GM19239 (cell line): ENCODE measurements at regions not wholly inside any gene's neighbourhood (a gene's known extent, or its start where the extent isn't known, plus 50 kb on each side); places are given as distances from the start of the nearest gene placed in this dataset.

Experiments used
- DNase-seq: peaks from one replicate; pipeline ENCODE4 v3.0.0; 2011; ENCODE audit warnings: low spot score; ENCODE audit not compliant: insufficient read length
- FAIRE-seq: peaks from 2 replicates; lab custom pipeline; 2011; peaks lifted over from hg19 to GRCh38; lab: Jason Lieb, UNC

GRCh38 chr1:68294367-68295066 lies 62.2 kb upstream of the WLS start:
- DNase-seq = no peak
- FAIRE-seq = no peak

GRCh38 chr1:68293609-68294366 lies 61.5 kb upstream of the WLS start:
- DNase-seq = no peak
- FAIRE-seq = no peak

GRCh38 chr1:68293122-68293521 lies 60.8 kb upstream of the WLS start:
- no peak for FAIRE-seq
- no peak for DNase-seq

DNA sequence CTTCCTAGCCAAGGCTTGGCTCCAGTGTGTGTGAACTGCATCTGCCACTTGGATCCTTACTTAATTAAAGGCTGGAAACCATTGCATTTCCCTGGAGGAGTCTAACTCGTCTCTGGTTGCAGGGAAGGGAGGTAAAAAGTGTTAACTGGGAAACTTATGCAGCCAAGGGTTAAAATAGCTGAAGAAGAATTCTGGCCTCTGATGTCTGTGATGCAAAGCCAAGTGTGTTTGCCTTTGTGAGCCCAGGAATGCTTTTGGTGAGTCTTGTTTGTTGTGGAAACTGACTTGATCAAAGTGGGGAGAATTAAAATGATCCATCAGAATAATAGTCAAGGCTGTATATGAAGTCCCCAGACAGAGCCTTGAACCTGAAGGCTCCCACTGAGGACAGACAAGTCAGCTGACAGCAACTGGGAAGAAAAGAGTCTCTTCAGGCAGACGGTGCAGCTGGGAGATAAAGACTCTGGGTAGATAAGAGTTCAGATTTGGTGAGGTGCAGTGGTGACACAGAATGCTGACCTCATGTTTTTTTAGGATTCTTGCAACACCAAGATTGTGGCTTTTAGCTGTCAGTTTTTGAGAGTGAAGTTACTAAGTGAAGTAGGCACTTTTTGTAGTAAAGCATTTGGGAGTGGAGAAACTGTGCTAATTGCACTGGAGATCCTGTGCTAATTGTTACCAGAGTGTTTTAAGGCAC lies 59.5 kb upstream of the WLS start:
- FAIRE-seq (no peak), DNase-seq (no peak)

- FAIRE-seq = no peak
These were observed 54.9 kb upstream of the WLS start for GRCh38 chr1:68287241-68287640.

DNA sequence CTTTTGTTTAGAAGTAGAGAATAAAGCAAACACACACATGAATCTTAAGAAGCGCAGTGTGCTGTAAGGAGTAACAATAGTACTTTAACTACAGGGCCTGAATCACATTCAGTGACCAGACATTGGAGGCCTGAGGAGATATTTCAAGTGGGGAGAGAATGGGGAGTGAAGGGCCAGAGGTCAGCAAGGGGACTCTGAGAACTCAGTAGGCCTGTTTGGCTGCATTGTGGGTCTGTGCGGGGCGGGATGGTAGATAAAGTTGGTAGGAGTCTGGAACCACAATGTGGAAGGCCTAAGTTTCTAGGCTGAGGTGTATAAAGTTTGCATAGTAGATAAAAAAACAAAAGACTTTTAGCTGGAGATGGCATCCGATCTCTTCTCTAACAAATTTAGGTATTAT lies 52.7 kb upstream of the WLS start:
- FAIRE-seq = no peak
- no peak for DNase-seq

More at GRCh38 chr1:68287241-68287640, 54.9 kb upstream of the WLS start:
- DNase-seq = no peak

- FAIRE-seq (no peak), DNase-seq (no peak)
These were observed 49.8 kb upstream of the WLS start for GRCh38 chr1:68281946-68282615.
